Left renal pelvis (tissue), 4 donors: ENCODE measurements at regions not wholly inside any gene's neighbourhood (a gene's known extent, or its start where the extent isn't known, plus 50 kb on each side); places are given as distances from the start of the nearest gene placed in this dataset.
"Not testable (repeated sequence)": the region's sequence is repeated elsewhere in the genome, so short reads cannot be mapped to it uniquely, and the experiment has no call there.

Experiments used
- DNase-seq, 4 donors: peaks; one replicate each; pipeline ENCODE4 v3.0.0-alpha.2; 2013; ENCODE audit warnings: low read depth in 4 of 4, low spot score in 3 of 4

GRCh38 chr2:137879121-137879520 is 85.2 kb upstream of the HNMT start:
- no peak for DNase-seq

- DNase-seq: no peak
These were observed 82.6 kb upstream of the HNMT start for GRCh38 chr2:137881711-137882110.

GRCh38 chr2:137886083-137886831 is 78.0 kb upstream of the HNMT start:
- DNase-seq: no peak

GRCh38 chr2:137888845-137889244 is 75.4 kb upstream of the HNMT start:
- DNase-seq: peak in 1 of 4 donors; percentile 4

DNA sequence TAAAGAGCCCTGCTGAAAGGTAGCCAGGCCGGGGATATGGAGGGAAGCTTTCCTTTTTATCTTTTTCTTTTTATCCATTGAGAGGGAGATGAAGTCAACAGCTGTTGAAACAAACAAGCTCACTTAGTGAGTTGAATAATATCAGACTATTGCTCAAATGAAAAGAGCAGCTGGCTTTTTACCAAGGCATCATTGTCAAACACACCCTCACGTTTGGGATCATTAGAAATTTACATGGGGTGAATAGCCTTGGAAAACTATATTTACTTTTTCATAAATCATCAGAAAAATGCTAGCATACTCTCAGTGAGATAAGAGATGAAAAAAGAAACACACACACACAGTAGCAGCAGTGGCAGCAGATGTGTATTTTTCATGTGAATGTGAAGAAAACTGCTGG is 71.5 kb upstream of the HNMT start:
- DNase-seq: no peak

GRCh38 chr2:137893145-137893544 is 71.1 kb upstream of the HNMT start:
- DNase-seq: no peak

- DNase-seq: no peak
These were observed 67.8 kb upstream of the HNMT start for GRCh38 chr2:137896467-137896866.

DNA sequence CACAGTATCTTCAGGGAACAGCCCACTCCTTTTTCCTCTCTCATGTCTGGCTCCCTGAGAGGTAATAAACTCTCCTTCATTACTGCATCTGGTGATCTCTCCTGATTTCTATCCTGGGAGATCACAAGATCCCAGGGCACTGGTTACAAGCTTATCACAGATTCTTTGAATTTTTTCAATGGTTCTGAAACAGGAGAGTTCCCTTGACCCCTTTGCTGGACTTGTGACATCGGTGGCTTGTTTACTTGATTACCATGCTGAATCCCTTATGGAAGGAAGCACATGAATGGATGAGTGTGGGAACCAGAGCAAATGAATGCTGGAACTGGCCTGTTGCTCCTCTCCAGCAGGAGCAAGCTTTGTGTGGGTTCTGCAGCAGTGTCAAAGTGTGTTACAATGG is 67.2 kb upstream of the HNMT start:
- no peak for DNase-seq

DNA sequence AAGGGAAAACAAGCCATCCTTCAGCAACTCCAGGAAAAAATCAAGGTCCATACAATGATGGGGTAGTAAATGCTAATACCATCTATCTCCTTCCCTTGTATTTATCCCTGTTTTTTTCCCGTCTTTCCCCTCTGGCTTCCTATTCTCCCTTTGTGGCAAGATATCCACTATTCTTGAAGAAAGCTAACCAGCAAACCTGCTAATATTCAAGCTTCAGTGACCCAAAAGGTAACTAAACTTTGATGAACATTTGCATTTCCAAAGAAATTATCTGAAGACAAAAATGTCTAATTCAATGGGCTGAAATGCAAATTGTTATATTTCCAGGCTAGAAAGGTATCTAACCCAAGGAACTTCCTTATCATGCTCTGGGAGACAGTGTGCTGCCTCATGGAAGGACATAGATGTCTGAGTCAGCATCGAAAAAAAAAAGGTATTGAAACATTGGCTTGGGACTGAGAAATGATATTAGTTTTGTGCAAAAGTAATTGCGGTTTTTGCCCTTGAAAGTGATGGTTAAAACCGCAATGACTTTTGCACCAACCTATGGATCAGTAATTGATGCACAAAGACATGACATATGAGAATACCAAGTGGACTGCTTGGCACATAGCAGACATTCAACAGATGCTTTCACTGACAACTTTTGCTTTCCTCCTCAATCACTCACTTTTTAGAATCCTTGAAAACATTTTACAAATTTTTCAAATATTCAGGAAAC is 63.7 kb upstream of the HNMT start:
- DNase-seq: no peak

DNA sequence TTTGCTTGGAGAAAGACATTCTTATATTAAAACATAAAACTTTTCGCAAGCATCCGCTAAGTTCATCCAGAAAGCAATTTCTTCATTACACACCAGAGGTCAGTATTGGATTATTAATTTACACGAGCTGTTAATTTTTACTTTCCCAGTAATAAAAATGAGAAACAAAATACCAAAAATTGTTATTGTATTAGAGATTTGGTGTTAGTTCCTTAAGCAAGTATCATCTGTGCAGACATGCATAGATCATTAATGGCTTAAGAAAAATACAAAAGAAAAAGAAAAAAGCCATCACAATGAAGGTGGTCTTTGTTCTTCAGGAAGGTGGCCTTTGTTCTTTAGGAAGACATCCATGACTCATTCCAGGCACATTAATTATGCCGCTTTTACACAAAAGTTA is 53.6 kb upstream of the HNMT start:
- peak in 2 of 4 donors; percentile 12 to 14 for DNase-seq

DNA sequence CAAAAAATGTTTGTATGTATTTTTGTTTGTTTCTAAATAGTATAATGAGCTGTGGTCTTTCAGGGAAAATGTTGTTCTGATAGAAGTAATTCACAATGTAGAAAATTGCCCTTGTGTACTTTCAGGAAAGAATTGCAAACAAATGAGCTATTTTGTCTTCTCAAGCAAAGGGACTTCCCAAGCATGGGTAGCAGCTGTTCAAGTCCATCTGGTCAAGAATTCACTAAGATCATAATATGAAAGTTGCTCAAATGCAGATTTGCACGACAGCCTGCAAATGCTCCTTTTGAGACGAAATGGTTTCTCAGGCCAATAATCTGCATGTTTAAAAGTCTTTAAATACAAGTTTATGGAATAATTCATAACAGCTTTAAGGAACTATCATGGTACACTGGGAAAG is 51.9 kb upstream of the HNMT start:
- no peak for DNase-seq

GRCh38 chr2:137913169-137913568 is 51.1 kb upstream of the HNMT start:
- DNase-seq: no peak

DNA sequence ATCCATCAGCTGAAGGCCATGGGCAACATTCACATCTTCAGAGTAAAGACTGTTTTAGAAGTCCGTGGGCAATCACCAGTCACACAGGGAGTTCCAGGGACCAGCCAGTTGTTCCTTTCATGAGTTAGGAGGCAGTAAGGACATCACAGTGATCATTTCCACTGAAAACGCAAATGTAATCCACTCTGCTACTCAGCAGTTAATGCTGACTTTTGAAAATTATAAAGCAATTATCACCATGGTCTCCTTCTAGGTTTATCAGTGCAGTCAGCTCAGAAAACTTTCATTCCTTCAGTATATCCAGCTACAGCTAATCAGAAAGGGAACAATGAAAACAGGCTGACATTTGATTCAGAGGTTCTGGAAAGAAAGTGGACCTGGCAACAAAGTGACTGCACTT is 50.6 kb upstream of the HNMT start:
- not testable (repeated sequence) for DNase-seq
